HepG2 (cell line): ENCODE measurements at regions not wholly inside any gene's neighbourhood (a gene's known extent, or its start where the extent isn't known, plus 50 kb on each side); places are given as distances from the start of the nearest gene placed in this dataset.

Experiments used
- ATAC-seq: fragments of 200-7000 bp; cut with Tn5 transposase; 3 replicates; pipeline ENCODE4 v1.9.1; 2020; ENCODE audit warnings: mild to moderate bottlenecking, moderate library complexity
- BruUV-seq: library from RNA; stranded (reverse); fragments of 400-500 nt; replicated peaks from 2 replicates; lab custom pipeline; 2021; lab: Mats Ljungman, UMichigan
- CTCF ChIA-PET: fragments of 300-600 bp; formaldehyde crosslinking; extraction: SDS; loops from one replicate; lab custom pipeline; 2021; ENCODE audit warnings: low total read pairs, inconsistent platforms, low intra/inter-chr PET ratio; lab: Yijun Ruan, JAX
- POLR2A ChIA-PET: fragments of 350-600 bp; sonication (Branson Sonifier 250); formaldehyde crosslinking; loops from one replicate; lab custom pipeline; 2020; ENCODE audit warnings: antibody characterized with exemption, inconsistent platforms; lab: Yijun Ruan, JAX
- DNase-seq: peaks from one replicate; pipeline ENCODE4 v3.0.0-alpha.2; 2015; ENCODE audit warnings: low spot score
- FAIRE-seq: peaks from 3 replicates; lab custom pipeline; 2011; peaks lifted over from hg19 to GRCh38; lab: Jason Lieb, UNC
- H2AFZ ChIP-seq: one replicate; pipeline ENCODE4 v1.6.1; 2011; ENCODE audit warnings: low read length, inconsistent platforms
- H3K27ac ChIP-seq: fragments of 300-600 bp; 3 replicates; pipeline ENCODE4 v1.8.0; 2011; ENCODE audit warnings: mixed run types, mild to moderate bottlenecking, mixed read lengths, low read length, inconsistent platforms; ENCODE audit not compliant: insufficient read depth; ENCODE audit errors: extremely low read length
- H3K27me3 ChIP-seq, 2 experiments: fragments of 200-600 bp in 1 of 2; 2 replicates in 1 of 2; 3 replicates in 1 of 2; pipeline versions ENCODE4 v1.6.0 to v1.8.0; 2011; ENCODE audit warnings: low read length in 2 of 2, mild to moderate bottlenecking in 2 of 2, moderate library complexity in 2 of 2, inconsistent platforms in 1 of 2; ENCODE audit not compliant: insufficient read depth in 2 of 2, control insufficient read depth in 1 of 2
- H3K36me3 ChIP-seq, 2 experiments: fragments of 200-600 bp in 1 of 2; replicated peaks in 1 of 2; 2 replicates in 1 of 2; 3 replicates in 1 of 2; pipeline versions ENCODE4 v1.5.1 to v1.8.0; 2011; ENCODE audit warnings: low read length in 2 of 2, inconsistent platforms in 1 of 2; ENCODE audit not compliant: insufficient read depth in 2 of 2, control insufficient read depth in 1 of 2
- H3K4me1 ChIP-seq: 2 replicates; pipeline ENCODE4 v1.5.1; 2012; ENCODE audit warnings: low read length, inconsistent platforms; ENCODE audit not compliant: insufficient read depth
- H3K4me2 ChIP-seq: 2 replicates; pipeline ENCODE4 v1.6.0; 2011; ENCODE audit warnings: low read depth, low read length, inconsistent platforms
- H3K4me3 ChIP-seq, 3 experiments: fragments of 200-600 bp in 1 of 3; sonication (generic), shearing (Covaris generic) in 1 of 3; replicated peaks in 1 of 3; 2 replicates each; pipeline ENCODE4 v1.5.1; 2011 to 2016; ENCODE audit warnings: low read length in 3 of 3, inconsistent platforms in 2 of 3, low read depth in 2 of 3, mild to moderate bottlenecking in 2 of 3, control low read depth in 1 of 3, mixed read lengths in 1 of 3; ENCODE audit not compliant: insufficient read depth in 1 of 3
- H3K79me2 ChIP-seq: one replicate; pipeline ENCODE4 v1.6.1; 2011; ENCODE audit warnings: low read length, inconsistent platforms; ENCODE audit not compliant: insufficient read depth
- H3K9ac ChIP-seq: 2 replicates; pipeline ENCODE4 v1.6.0; 2011; ENCODE audit warnings: mild to moderate bottlenecking, low read depth, low read length, inconsistent platforms; ENCODE audit not compliant: insufficient read depth
- H3K9me3 ChIP-seq: 2 replicates; pipeline ENCODE4 v1.5.1; 2012; ENCODE audit warnings: mild to moderate bottlenecking, low read length
- H4K20me1 ChIP-seq: 2 replicates; pipeline ENCODE4 v1.6.0; 2011; ENCODE audit warnings: inconsistent platforms, mild to moderate bottlenecking, low read length, moderate library complexity; ENCODE audit not compliant: insufficient read depth
- HNF4A ChIP-seq: sonication (generic); formaldehyde crosslinking; IDR thresholded peaks from 2 replicates; pipeline ENCODE4 v1.4.0; 2020; ENCODE audit warnings: missing genetic modification reagents
- MTF1 ChIP-seq: sonication (generic); formaldehyde crosslinking; IDR thresholded peaks from 2 replicates; pipeline ENCODE4 v1.5.0; 2020; ENCODE audit warnings: missing genetic modification reagents
- POLR2AphosphoS2 ChIP-seq: IDR thresholded peaks from 2 replicates; pipeline ENCODE4 v1.6.1; 2011; ENCODE audit warnings: low read depth, low read length, improper control_type of control experiment
- SOX6 ChIP-seq, 2 experiments: fragments of 450-650 bp in 1 of 2; sonication (generic) in 1 of 2; formaldehyde crosslinking in 1 of 2; IDR thresholded peaks; 2 replicates each; pipeline versions ENCODE4 v1.4.0 to v1.6.1; 2017 to 2020; ENCODE audit warnings: antibody characterized with exemption in 1 of 2, mild to moderate bottlenecking in 1 of 2, missing genetic modification reagents in 1 of 2
- ZNF124 ChIP-seq: sonication (generic); formaldehyde crosslinking; IDR thresholded peaks from 2 replicates; pipeline ENCODE4 v1.4.0; 2020; ENCODE audit warnings: missing genetic modification reagents
- ZZZ3 ChIP-seq: sonication (generic); formaldehyde crosslinking; IDR thresholded peaks from 2 replicates; pipeline ENCODE4 v1.4.0; 2020; ENCODE audit warnings: missing genetic modification reagents, mild to moderate bottlenecking, borderline replicate concordance
- in situ Hi-C: cut with HindIII; loops from 2 replicates; pipeline ENCODE4 v1.10.0; 2017; ENCODE audit warnings: low pct_unique_long_range_greater_than_20kb; ENCODE audit not compliant: extremely low pct_ligation_motif_present
- intact Hi-C: fragments of 100-400 bp; cut with micrococcal nuclease; formaldehyde crosslinking; loops from one replicate; pipeline ENCODE4 v1.10.0; 2022; ENCODE audit not compliant: unreplicated experiment
- TF ChIP-seq, protein P1 (sequence below): sonication (generic); formaldehyde crosslinking; IDR thresholded peaks from 2 replicates; pipeline ENCODE4 v1.5.1; 2020; ENCODE audit warnings: mild to moderate bottlenecking, missing genetic modification reagents, borderline replicate concordance
- TF ChIP-seq, protein P2 (sequence below): sonication (generic); formaldehyde crosslinking; conservative IDR thresholded peaks from 2 replicates; pipeline ENCODE4 v1.5.0; 2020; ENCODE audit warnings: missing genetic modification reagents
- TF ChIP-seq, protein P3 (sequence below): IDR thresholded peaks from 2 replicates; pipeline ENCODE4 v1.6.1; 2016; ENCODE audit warnings: missing biosample characterization, missing genetic modification reagents, low read depth
- TF ChIP-seq, protein P4 (sequence below): sonication (generic); formaldehyde crosslinking; IDR thresholded peaks from 2 replicates; pipeline ENCODE4 v1.4.0; 2020; ENCODE audit warnings: missing genetic modification reagents

- TF ChIP-seq, protein P1, sequence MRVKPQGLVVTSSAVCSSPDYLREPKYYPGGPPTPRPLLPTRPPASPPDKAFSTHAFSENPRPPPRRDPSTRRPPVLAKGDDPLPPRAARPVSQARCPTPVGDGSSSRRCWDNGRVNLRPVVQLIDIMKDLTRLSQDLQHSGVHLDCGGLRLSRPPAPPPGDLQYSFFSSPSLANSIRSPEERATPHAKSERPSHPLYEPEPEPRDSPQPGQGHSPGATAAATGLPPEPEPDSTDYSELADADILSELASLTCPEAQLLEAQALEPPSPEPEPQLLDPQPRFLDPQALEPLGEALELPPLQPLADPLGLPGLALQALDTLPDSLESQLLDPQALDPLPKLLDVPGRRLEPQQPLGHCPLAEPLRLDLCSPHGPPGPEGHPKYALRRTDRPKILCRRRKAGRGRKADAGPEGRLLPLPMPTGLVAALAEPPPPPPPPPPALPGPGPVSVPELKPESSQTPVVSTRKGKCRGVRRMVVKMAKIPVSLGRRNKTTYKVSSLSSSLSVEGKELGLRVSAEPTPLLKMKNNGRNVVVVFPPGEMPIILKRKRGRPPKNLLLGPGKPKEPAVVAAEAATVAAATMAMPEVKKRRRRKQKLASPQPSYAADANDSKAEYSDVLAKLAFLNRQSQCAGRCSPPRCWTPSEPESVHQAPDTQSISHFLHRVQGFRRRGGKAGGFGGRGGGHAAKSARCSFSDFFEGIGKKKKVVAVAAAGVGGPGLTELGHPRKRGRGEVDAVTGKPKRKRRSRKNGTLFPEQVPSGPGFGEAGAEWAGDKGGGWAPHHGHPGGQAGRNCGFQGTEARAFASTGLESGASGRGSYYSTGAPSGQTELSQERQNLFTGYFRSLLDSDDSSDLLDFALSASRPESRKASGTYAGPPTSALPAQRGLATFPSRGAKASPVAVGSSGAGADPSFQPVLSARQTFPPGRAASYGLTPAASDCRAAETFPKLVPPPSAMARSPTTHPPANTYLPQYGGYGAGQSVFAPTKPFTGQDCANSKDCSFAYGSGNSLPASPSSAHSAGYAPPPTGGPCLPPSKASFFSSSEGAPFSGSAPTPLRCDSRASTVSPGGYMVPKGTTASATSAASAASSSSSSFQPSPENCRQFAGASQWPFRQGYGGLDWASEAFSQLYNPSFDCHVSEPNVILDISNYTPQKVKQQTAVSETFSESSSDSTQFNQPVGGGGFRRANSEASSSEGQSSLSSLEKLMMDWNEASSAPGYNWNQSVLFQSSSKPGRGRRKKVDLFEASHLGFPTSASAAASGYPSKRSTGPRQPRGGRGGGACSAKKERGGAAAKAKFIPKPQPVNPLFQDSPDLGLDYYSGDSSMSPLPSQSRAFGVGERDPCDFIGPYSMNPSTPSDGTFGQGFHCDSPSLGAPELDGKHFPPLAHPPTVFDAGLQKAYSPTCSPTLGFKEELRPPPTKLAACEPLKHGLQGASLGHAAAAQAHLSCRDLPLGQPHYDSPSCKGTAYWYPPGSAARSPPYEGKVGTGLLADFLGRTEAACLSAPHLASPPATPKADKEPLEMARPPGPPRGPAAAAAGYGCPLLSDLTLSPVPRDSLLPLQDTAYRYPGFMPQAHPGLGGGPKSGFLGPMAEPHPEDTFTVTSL, result peak; percentile 31; the same call in 1 of the 2 replicates
- peak; percentile 56 for TF ChIP-seq HNF4A (CRISPR knock-in tag)
- no peak for TF ChIP-seq MTF1 (CRISPR knock-in tag)
Measured at GRCh38 chr6:67199425-67199824, 1435.7 kb upstream of the ADGRB3 start (continued).

- no peaks in the 10 kb centered on the region for H4K20me1 ChIP-seq
- no peak overlapping the region for H3K9ac ChIP-seq
- H3K4me3 ChIP-seq, result no peak overlapping the region
- DNase-seq, result no peak
- H3K4me2 ChIP-seq, result no peak overlapping the region
- ChIA-PET POLR2A (no interaction called here), CTCF (no interaction called here)
- FAIRE-seq, result no peak
- no peak for ATAC-seq
- H3K36me3 ChIP-seq, result no peaks in the 10 kb centered on the region
- H3K9me3 ChIP-seq, result no peaks in the 10 kb centered on the region
- in situ Hi-C loops, result no loop called here
- H3K27me3 ChIP-seq, result no peaks in the 10 kb centered on the region
- H3K27ac ChIP-seq, result no peak overlapping the region
- H3K4me1 ChIP-seq, result no peaks in the 10 kb centered on the region
- no peaks in the 10 kb centered on the region for H3K79me2 ChIP-seq
- intact Hi-C loops, result no loop called here
- no TSS peak for BruUV-seq
- H2AFZ ChIP-seq, result no peak overlapping the region
- TF ChIP-seq SOX6 (IDR thresholded peaks at IDR 0.05), result no peak
- no peak for TF ChIP-seq SOX6 (CRISPR knock-in tag; IDR thresholded peaks at IDR 0.05)
- no peak for TF ChIP-seq ZZZ3 (CRISPR knock-in tag)
- TF ChIP-seq, protein P2, sequence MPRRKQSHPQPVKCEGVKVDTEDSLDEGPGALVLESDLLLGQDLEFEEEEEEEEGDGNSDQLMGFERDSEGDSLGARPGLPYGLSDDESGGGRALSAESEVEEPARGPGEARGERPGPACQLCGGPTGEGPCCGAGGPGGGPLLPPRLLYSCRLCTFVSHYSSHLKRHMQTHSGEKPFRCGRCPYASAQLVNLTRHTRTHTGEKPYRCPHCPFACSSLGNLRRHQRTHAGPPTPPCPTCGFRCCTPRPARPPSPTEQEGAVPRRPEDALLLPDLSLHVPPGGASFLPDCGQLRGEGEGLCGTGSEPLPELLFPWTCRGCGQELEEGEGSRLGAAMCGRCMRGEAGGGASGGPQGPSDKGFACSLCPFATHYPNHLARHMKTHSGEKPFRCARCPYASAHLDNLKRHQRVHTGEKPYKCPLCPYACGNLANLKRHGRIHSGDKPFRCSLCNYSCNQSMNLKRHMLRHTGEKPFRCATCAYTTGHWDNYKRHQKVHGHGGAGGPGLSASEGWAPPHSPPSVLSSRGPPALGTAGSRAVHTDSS, result no peak
- TF ChIP-seq, protein P3, sequence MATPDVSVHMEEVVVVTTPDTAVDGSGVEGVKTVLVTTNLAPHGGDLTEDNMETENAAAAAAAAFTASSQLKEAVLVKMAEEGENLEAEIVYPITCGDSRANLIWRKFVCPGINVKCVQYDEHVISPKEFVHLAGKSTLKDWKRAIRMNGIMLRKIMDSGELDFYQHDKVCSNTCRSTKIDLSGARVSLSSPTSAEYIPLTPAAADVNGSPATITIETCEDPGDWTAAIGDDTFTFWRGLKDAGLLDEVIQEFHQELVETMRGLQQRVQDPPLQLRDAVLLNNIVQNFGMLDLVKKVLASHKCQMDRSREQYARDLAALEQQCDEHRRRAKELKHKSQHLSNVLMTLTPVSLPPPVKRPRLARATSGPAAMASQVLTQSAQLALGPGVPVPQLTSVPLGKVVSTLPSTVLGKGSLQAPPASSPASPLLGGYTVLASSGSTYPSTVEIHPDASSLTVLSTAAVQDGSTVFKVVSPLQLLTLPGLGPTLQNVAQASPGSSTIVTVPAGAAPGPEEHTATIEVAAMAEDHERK (CRISPR knock-in tag), result no peak
- TF ChIP-seq POLR2AphosphoS2, result no peak
- TF ChIP-seq, protein P4, sequence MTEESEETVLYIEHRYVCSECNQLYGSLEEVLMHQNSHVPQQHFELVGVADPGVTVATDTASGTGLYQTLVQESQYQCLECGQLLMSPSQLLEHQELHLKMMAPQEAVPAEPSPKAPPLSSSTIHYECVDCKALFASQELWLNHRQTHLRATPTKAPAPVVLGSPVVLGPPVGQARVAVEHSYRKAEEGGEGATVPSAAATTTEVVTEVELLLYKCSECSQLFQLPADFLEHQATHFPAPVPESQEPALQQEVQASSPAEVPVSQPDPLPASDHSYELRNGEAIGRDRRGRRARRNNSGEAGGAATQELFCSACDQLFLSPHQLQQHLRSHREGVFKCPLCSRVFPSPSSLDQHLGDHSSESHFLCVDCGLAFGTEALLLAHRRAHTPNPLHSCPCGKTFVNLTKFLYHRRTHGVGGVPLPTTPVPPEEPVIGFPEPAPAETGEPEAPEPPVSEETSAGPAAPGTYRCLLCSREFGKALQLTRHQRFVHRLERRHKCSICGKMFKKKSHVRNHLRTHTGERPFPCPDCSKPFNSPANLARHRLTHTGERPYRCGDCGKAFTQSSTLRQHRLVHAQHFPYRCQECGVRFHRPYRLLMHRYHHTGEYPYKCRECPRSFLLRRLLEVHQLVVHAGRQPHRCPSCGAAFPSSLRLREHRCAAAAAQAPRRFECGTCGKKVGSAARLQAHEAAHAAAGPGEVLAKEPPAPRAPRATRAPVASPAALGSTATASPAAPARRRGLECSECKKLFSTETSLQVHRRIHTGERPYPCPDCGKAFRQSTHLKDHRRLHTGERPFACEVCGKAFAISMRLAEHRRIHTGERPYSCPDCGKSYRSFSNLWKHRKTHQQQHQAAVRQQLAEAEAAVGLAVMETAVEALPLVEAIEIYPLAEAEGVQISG (CRISPR knock-in tag), result no peak
- TF ChIP-seq ZNF124 (CRISPR knock-in tag), result no peak
Measured at GRCh38 chr6:67190733-67191132, 1444.3 kb upstream of the ADGRB3 start.
